Endothelial cell of umbilical vein (primary cell): ENCODE measurements at regions not wholly inside any gene's neighbourhood (a gene's known extent, or its start where the extent isn't known, plus 50 kb on each side); places are given as distances from the start of the nearest gene placed in this dataset.
"Not testable (repeated sequence)": the region's sequence is repeated elsewhere in the genome, so short reads cannot be mapped to it uniquely, and the experiment has no call there.

ENCODE experiments used
- BruUV-seq: library from RNA; stranded (reverse); fragments of 400-500 nt; replicated peaks from 2 replicates; lab custom pipeline; 2021; lab: Mats Ljungman, UMichigan
- CTCF ChIA-PET: fragments of 300-600, 350-600 bp; sonication (Branson Sonifier 250); formaldehyde crosslinking; loops from one replicate; lab custom pipeline; 2021; ENCODE audit warnings: antibody characterized with exemption, inconsistent platforms; lab: Charles Lee
- POLR2A ChIA-PET: fragments of 300-600, 350-600 bp; sonication (Branson Sonifier 250); formaldehyde crosslinking; loops from one replicate; lab custom pipeline; 2021; ENCODE audit warnings: antibody characterized with exemption, inconsistent platforms; lab: Charles Lee
- DNase-seq: peaks from one replicate; pipeline ENCODE4 v3.0.0-alpha.2; 2011; ENCODE audit warnings: low read depth, low spot score
- FAIRE-seq: peaks from 2 replicates; lab custom pipeline; 2011; peaks lifted over from hg19 to GRCh38; lab: Jason Lieb, UNC
- H2AFZ ChIP-seq: 2 replicates; pipeline ENCODE4 v1.6.0; 2012; ENCODE audit warnings: low read depth, low read length, control low read depth, inconsistent platforms
- H3K27ac ChIP-seq: 2 replicates; pipeline ENCODE4 v1.5.1; 2011; ENCODE audit warnings: low read depth, mild to moderate bottlenecking, control low read depth, low read length, moderate library complexity; ENCODE audit not compliant: insufficient read depth
- H3K27me3 ChIP-seq, 2 experiments: 2 replicates each; pipeline versions ENCODE4 v1.6.0 to v1.6.1; 2011; ENCODE audit warnings: low read length in 2 of 2, mixed read lengths in 1 of 2; ENCODE audit not compliant: control insufficient read depth in 2 of 2, insufficient read depth in 2 of 2
- H3K36me3 ChIP-seq, 2 experiments: 2 replicates in 1 of 2; 3 replicates in 1 of 2; pipeline ENCODE4 v1.5.1; 2011; ENCODE audit warnings: low read length in 2 of 2, mild to moderate bottlenecking in 1 of 2, moderate library complexity in 1 of 2; ENCODE audit not compliant: control insufficient read depth in 2 of 2, insufficient read depth in 2 of 2; ENCODE audit errors: extremely low read depth in 1 of 2
- H3K4me1 ChIP-seq: 3 replicates; pipeline ENCODE4 v1.5.1; 2011; ENCODE audit warnings: mild to moderate bottlenecking, low read length; ENCODE audit not compliant: control insufficient read depth, insufficient read depth; ENCODE audit errors: extremely low read depth
- H3K4me2 ChIP-seq: 2 replicates; pipeline ENCODE4 v1.6.1; 2011; ENCODE audit warnings: low read length, control low read depth, mixed read lengths; ENCODE audit not compliant: insufficient read depth
- H3K4me3 ChIP-seq, 3 experiments: fragments of 200-600 bp in 1 of 3; sonication (generic), shearing (Covaris generic) in 1 of 3; replicated peaks in 1 of 3; 2 replicates each; pipeline ENCODE4 v1.5.1; 2011 to 2016; ENCODE audit warnings: control low read depth in 3 of 3, low read length in 3 of 3, mild to moderate bottlenecking in 2 of 3, inconsistent platforms in 1 of 3, low read depth in 1 of 3, moderate library complexity in 1 of 3; ENCODE audit not compliant: insufficient read depth in 1 of 3
- H3K79me2 ChIP-seq: 2 replicates; pipeline ENCODE4 v1.6.0; 2012; ENCODE audit warnings: low read length, inconsistent platforms; ENCODE audit not compliant: control insufficient read depth, insufficient read depth
- H3K9ac ChIP-seq: replicated peaks from 2 replicates; pipeline ENCODE3; 2011; ENCODE audit warnings: low read length, control low read depth; ENCODE audit not compliant: insufficient read depth; ENCODE audit errors: extremely low read depth
- H3K9me1 ChIP-seq: replicated peaks from 3 replicates; pipeline ENCODE4 v1.6.0; 2011; ENCODE audit warnings: mild to moderate bottlenecking, low read length; ENCODE audit not compliant: control insufficient read depth, insufficient read depth; ENCODE audit errors: extremely low read depth
- H3K9me3 ChIP-seq: replicated peaks from 2 replicates; pipeline ENCODE4 v1.5.1; 2012; ENCODE audit warnings: low read length, inconsistent platforms; ENCODE audit not compliant: control insufficient read depth, insufficient read depth
- H4K20me1 ChIP-seq: replicated peaks from 2 replicates; pipeline ENCODE3; 2011; ENCODE audit warnings: mild to moderate bottlenecking, low read length; ENCODE audit not compliant: control insufficient read depth, insufficient read depth; ENCODE audit errors: extremely low read depth
- EZH2 ChIP-seq: IDR thresholded peaks from 2 replicates; pipeline ENCODE4 v1.6.1; 2012; ENCODE audit warnings: borderline replicate concordance, low read depth, mild to moderate bottlenecking, moderate library complexity, low read length, inconsistent platforms; ENCODE audit not compliant: severe bottlenecking
- FOS ChIP-seq: IDR thresholded peaks from 2 replicates; pipeline ENCODE4 v1.6.1; 2011; ENCODE audit warnings: mild to moderate bottlenecking, low read length, moderate library complexity, borderline replicate concordance; ENCODE audit not compliant: insufficient read depth
- GATA2 ChIP-seq: IDR thresholded peaks from 2 replicates; pipeline ENCODE4 v1.7.0; 2011; ENCODE audit warnings: low read depth, mild to moderate bottlenecking, moderate library complexity, mixed read lengths, low read length; ENCODE audit not compliant: insufficient read length, insufficient read depth
- JUN ChIP-seq: IDR thresholded peaks from 2 replicates; pipeline ENCODE4 v1.6.1; 2011; ENCODE audit warnings: borderline replicate concordance, low read depth; ENCODE audit not compliant: insufficient read length, insufficient read depth
- MYC ChIP-seq: IDR thresholded peaks from one replicate; pipeline ENCODE4 v1.6.1; 2011; ENCODE audit warnings: mild to moderate bottlenecking, low read depth, low read length
- POLR2A ChIP-seq: IDR thresholded peaks from 2 replicates; pipeline ENCODE4 v1.6.1; 2012; ENCODE audit warnings: low read depth, mild to moderate bottlenecking, control low read depth, low read length
- POLR2AphosphoS5 ChIP-seq: IDR thresholded peaks from 2 replicates; pipeline ENCODE4 v1.6.1; 2012; ENCODE audit warnings: low read depth, mild to moderate bottlenecking, control low read depth, low read length, moderate library complexity; ENCODE audit not compliant: insufficient read depth
- dilution Hi-C: fragments of 300-500 bp; cut with MboI; formaldehyde crosslinking; loops from one replicate; pipeline ENCODE4 v1.15.0; 2019; ENCODE audit warnings: low sequenced_read_pairs; ENCODE audit not compliant: extremely low pct_ligation_motif_present
- intact Hi-C: fragments of 100-400 bp; cut with micrococcal nuclease; formaldehyde crosslinking; loops from one replicate; pipeline ENCODE4 v1.10.0; 2022
- TF ChIP-seq, protein P1 (sequence below), 2 donors: IDR thresholded peaks; 1 replicate in 1 of 2; 2 replicates in 1 of 2; pipeline ENCODE4 v1.5.1; 2011; ENCODE audit warnings: low read length in 2 of 2, mild to moderate bottlenecking in 2 of 2, moderate library complexity in 2 of 2, control low read depth in 1 of 2, inconsistent platforms in 1 of 2, low read depth in 1 of 2; ENCODE audit not compliant: insufficient read depth in 1 of 2; ENCODE audit errors: extremely low read depth in 1 of 2
- TF ChIP-seq, protein P2 (sequence below): IDR thresholded peaks from 2 replicates; pipeline ENCODE4 v1.6.1; 2011; ENCODE audit not compliant: insufficient read depth, insufficient read length

DNA sequence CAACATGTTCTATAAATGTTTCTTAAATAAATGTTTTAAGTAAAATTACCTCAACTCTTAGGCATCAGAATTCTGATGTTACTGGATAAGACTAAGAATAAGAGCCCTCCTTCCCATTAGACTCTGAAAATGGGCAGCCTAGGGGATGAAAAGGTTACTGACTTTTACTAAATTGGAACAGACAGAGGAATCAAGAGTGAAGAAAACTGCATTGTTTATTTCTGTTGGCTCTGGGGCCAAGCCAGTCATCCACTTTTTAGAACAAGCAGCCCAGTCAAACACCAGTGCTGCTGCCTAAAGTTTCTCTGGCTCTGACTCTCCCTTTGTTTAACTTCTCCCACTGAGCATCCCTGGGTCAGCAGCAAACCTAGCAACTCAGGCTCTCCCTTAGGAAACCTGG, 731.0 kb downstream of the CDY1 start:
- H3K79me2 ChIP-seq, H3K4me1 ChIP-seq, BruUV-seq, DNase-seq, intact Hi-C loops, CTCF ChIA-PET, H3K27ac ChIP-seq, H3K9me3 ChIP-seq, H3K36me3 ChIP-seq, H3K27me3 ChIP-seq, H3K4me3 ChIP-seq, H2AFZ ChIP-seq, H3K9ac ChIP-seq, H3K4me2 ChIP-seq, dilution Hi-C loops, POLR2A ChIA-PET, H3K9me1 ChIP-seq, H4K20me1 ChIP-seq, FAIRE-seq: not testable (repeated sequence)

DNA sequence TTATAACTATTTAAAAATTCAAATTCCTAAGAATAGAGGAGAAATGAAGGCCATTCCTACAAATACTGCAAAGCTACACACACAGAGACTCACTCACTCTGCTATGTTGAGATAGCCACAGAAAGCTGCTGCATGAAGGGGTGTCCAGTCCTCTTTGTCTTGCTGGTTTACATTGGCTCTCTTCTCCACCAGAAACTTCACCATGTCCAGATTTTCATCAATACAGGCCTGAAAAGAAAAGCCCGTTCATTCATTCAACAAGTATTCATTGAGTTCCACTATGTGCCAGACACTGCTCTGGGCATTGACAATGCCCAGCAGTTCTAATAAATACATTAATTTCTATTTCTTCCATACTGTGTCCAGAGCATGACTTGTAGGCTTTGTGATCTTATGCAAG, 732.3 kb downstream of the CDY1 start:
- no peak overlapping the region for H3K4me2 ChIP-seq
- dilution Hi-C loops: no loop called here
- H3K4me3 ChIP-seq: no peak overlapping the region
- H3K27ac ChIP-seq: no peak overlapping the region
- no peaks in the 10 kb centered on the region for H3K9me1 ChIP-seq
- FAIRE-seq (no peak), DNase-seq (no peak)
- no peaks in the 10 kb centered on the region for H4K20me1 ChIP-seq
- H3K9ac ChIP-seq: no peak overlapping the region
- intact Hi-C loops: no loop called here
- no peaks in the 10 kb centered on the region for H3K79me2 ChIP-seq
- no peak for TF ChIP-seq GATA2
- no peak for TF ChIP-seq POLR2A
- TF ChIP-seq, protein P1, sequence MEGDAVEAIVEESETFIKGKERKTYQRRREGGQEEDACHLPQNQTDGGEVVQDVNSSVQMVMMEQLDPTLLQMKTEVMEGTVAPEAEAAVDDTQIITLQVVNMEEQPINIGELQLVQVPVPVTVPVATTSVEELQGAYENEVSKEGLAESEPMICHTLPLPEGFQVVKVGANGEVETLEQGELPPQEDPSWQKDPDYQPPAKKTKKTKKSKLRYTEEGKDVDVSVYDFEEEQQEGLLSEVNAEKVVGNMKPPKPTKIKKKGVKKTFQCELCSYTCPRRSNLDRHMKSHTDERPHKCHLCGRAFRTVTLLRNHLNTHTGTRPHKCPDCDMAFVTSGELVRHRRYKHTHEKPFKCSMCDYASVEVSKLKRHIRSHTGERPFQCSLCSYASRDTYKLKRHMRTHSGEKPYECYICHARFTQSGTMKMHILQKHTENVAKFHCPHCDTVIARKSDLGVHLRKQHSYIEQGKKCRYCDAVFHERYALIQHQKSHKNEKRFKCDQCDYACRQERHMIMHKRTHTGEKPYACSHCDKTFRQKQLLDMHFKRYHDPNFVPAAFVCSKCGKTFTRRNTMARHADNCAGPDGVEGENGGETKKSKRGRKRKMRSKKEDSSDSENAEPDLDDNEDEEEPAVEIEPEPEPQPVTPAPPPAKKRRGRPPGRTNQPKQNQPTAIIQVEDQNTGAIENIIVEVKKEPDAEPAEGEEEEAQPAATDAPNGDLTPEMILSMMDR (IDR thresholded peaks at IDR 0.05; ENCODE audit: extremely low read depth in 1 of 2, insufficient read depth in 1 of 2, low read depth in 1 of 2, low read length in 2 of 2): no peak
- no peak for TF ChIP-seq EZH2
- TF ChIP-seq POLR2AphosphoS5: no peak
- TF ChIP-seq, protein P2, sequence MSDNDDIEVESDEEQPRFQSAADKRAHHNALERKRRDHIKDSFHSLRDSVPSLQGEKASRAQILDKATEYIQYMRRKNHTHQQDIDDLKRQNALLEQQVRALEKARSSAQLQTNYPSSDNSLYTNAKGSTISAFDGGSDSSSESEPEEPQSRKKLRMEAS: no peak
- TF ChIP-seq JUN: no peak
- no peak for TF ChIP-seq MYC
- TF ChIP-seq FOS: no peak
- H3K27me3 ChIP-seq: no peaks in the 10 kb centered on the region
- H3K9me3 ChIP-seq: no peaks in the 10 kb centered on the region
- CTCF ChIA-PET: no interaction called here
- H3K36me3 ChIP-seq: no peaks in the 10 kb centered on the region
- no peak overlapping the region for H2AFZ ChIP-seq
- POLR2A ChIA-PET: no interaction called here
- no peaks in the 10 kb centered on the region for H3K4me1 ChIP-seq
- no TSS peak for BruUV-seq

GRCh38 chrY:26359869-26360268, 738.0 kb downstream of the CDY1 start:
- CTCF ChIA-PET, POLR2A ChIA-PET, H3K4me1 ChIP-seq, H3K4me3 ChIP-seq, H3K27ac ChIP-seq, H3K9me3 ChIP-seq, H3K36me3 ChIP-seq, intact Hi-C loops, H3K9me1 ChIP-seq, H3K79me2 ChIP-seq, H3K4me2 ChIP-seq, DNase-seq, FAIRE-seq, H2AFZ ChIP-seq, BruUV-seq, dilution Hi-C loops, H3K27me3 ChIP-seq, H3K9ac ChIP-seq, H4K20me1 ChIP-seq: not testable (repeated sequence)
